ENCODE measurements at regions not wholly inside any gene's neighbourhood (a gene's known extent, or its start where the extent isn't known, plus 50 kb on each side); places are given as distances from the start of the nearest gene placed in this dataset.

- in situ Hi-C loops (cut with HindIII; ENCODE audit: low pct_ligation_motif_present, low sequenced_read_pairs) = no loop called here
- Histone ChIP-seq H3K27ac (no peak overlapping the region), H3K4me3 (ENCODE audit: low read depth, low read length) (no peak overlapping the region), H3K36me3 (replicated peaks) (no peaks in the 10 kb centered on the region), H3K27me3 (replicated peaks) (no peaks in the 10 kb centered on the region)
- no peak for TF ChIP-seq CTCF (IDR thresholded peaks at IDR 0.05; ENCODE audit: low read depth, low read length, missing control alignments)
- DNase-seq = no peak
Observed at GRCh38 chr5:21694567-21694966, 1158.6 kb downstream of the CDH12 start.

- Histone ChIP-seq H3K27ac (no peak overlapping the region), H3K27me3 (replicated peaks) (no peaks in the 10 kb centered on the region), H3K36me3 (replicated peaks) (no peaks in the 10 kb centered on the region), H3K4me3 (ENCODE audit: low read depth, low read length) (no peak overlapping the region)
- in situ Hi-C loops (cut with HindIII; ENCODE audit: low pct_ligation_motif_present, low sequenced_read_pairs) = no loop called here
- TF ChIP-seq CTCF (IDR thresholded peaks at IDR 0.05; ENCODE audit: low read depth, low read length, missing control alignments) = no peak
- no peak for DNase-seq
Observed at GRCh38 chr5:21693591-21693990, 1159.6 kb downstream of the CDH12 start.

- in situ Hi-C loops (cut with HindIII; ENCODE audit: low pct_ligation_motif_present, low sequenced_read_pairs) = no loop called here
Observed at GRCh38 chr5:21689587-21689986, 1163.6 kb downstream of the CDH12 start.

GRCh38 chr5:21688655-21689054, 1164.5 kb downstream of the CDH12 start:
- DNase-seq = no peak
- H3K27ac ChIP-seq = no peak overlapping the region
- in situ Hi-C loops (cut with HindIII; ENCODE audit: low pct_ligation_motif_present, low sequenced_read_pairs) = no loop called here
- H3K27me3 ChIP-seq (replicated peaks) = no peaks in the 10 kb centered on the region
- H3K4me3 ChIP-seq (ENCODE audit: low read depth, low read length) = no peak overlapping the region
- H3K36me3 ChIP-seq (replicated peaks) = no peaks in the 10 kb centered on the region
- TF ChIP-seq CTCF (IDR thresholded peaks at IDR 0.05; ENCODE audit: low read depth, low read length, missing control alignments) = no peak

More at GRCh38 chr5:21689587-21689986, 1163.6 kb downstream of the CDH12 start:
- no peak for TF ChIP-seq CTCF (IDR thresholded peaks at IDR 0.05; ENCODE audit: low read depth, low read length, missing control alignments)
- no peaks in the 10 kb centered on the region for H3K36me3 ChIP-seq (replicated peaks)
- H3K4me3 ChIP-seq (ENCODE audit: low read depth, low read length) = no peak overlapping the region
- no peak overlapping the region for H3K27ac ChIP-seq
- H3K27me3 ChIP-seq (replicated peaks) = no peaks in the 10 kb centered on the region
- no peak for DNase-seq

- no peaks in the 10 kb centered on the region for H3K36me3 ChIP-seq (replicated peaks)
- in situ Hi-C loops (cut with HindIII; ENCODE audit: low pct_ligation_motif_present, low sequenced_read_pairs) = no loop called here
- H3K27ac ChIP-seq = no peak overlapping the region
- H3K4me3 ChIP-seq (ENCODE audit: low read depth, low read length) = no peak overlapping the region
- TF ChIP-seq CTCF (IDR thresholded peaks at IDR 0.05; ENCODE audit: low read depth, low read length, missing control alignments) = no peak
- H3K27me3 ChIP-seq (replicated peaks) = no peaks in the 10 kb centered on the region
- DNase-seq = no peak
Observed at GRCh38 chr5:21687621-21688020, 1165.5 kb downstream of the CDH12 start.

GRCh38 chr5:21686706-21687105, 1166.4 kb downstream of the CDH12 start:
- Histone ChIP-seq H3K4me3 (ENCODE audit: low read depth, low read length) (no peak overlapping the region), H3K27ac (no peak overlapping the region), H3K36me3 (replicated peaks) (no peaks in the 10 kb centered on the region), H3K27me3 (replicated peaks) (no peaks in the 10 kb centered on the region)
- TF ChIP-seq CTCF (IDR thresholded peaks at IDR 0.05; ENCODE audit: low read depth, low read length, missing control alignments) = no peak
- DNase-seq = no peak
- in situ Hi-C loops (cut with HindIII; ENCODE audit: low pct_ligation_motif_present, low sequenced_read_pairs) = no loop called here
